ENCODE measurements at regions not wholly inside any gene's neighbourhood (a gene's known extent, or its start where the extent isn't known, plus 50 kb on each side); places are given as distances from the start of the nearest gene placed in this dataset.

- Histone ChIP-seq H3K4me1 (ENCODE audit: insufficient read depth, low read length) (peaks cover 21% of the 10 kb centered on the region), H3K4me3 (ENCODE audit: low read length) (no peak overlapping the region), H3K79me2 (ENCODE audit: low read length) (no peaks in the 10 kb centered on the region), H3K36me3 (ENCODE audit: low read depth, low read length) (no peaks in the 10 kb centered on the region), H3K9me2 (replicated peaks; ENCODE audit: low read length) (no peaks in the 10 kb centered on the region), H3K27me3 (ENCODE audit: low read length) (no peaks in the 10 kb centered on the region), H3K9ac (ENCODE audit: low read length) (no peak overlapping the region), H3F3A (ENCODE audit: low read length, unreplicated experiment) (no peaks in the 10 kb centered on the region), H3K9me3 (ENCODE audit: low read length) (no peaks in the 10 kb centered on the region), H2AFZ (ENCODE audit: low read length) (no peak overlapping the region), H4K20me1 (ENCODE audit: low read length) (no peaks in the 10 kb centered on the region), H3K4me2 (ENCODE audit: low read length) (no peak overlapping the region), H3K27ac (ENCODE audit: low read length) (no peak overlapping the region)
- ChIA-PET CTCF (no interaction called here), POLR2A (ENCODE audit: unreplicated experiment) (no interaction called here)
- no TSS peak for BruUV-seq (replicated peaks)
- TF ChIP-seq EZH2phosphoT487 (IDR thresholded peaks at IDR 0.05; ENCODE audit: borderline replicate concordance, low read length) (no peak), CTCF (conservative IDR thresholded peaks at IDR 0.05; ENCODE audit: low read depth, low read length) (no peak)
- DNase-seq (no peak), ATAC-seq (no peak)
- intact Hi-C loops (cut with micrococcal nuclease) = no loop called here
These were observed 700.7 kb downstream of the DIAPH3 start for GRCh38 chr13:59463023-59463422.

- Histone ChIP-seq H3K36me3 (ENCODE audit: low read depth, low read length) (no peaks in the 10 kb centered on the region), H3K9me3 (ENCODE audit: low read length) (no peaks in the 10 kb centered on the region), H3K27ac (ENCODE audit: low read length) (no peak overlapping the region), H3F3A (ENCODE audit: low read length, unreplicated experiment) (no peaks in the 10 kb centered on the region), H3K79me2 (ENCODE audit: low read length) (no peaks in the 10 kb centered on the region), H2AFZ (ENCODE audit: low read length) (no peak overlapping the region), H3K4me3 (ENCODE audit: low read length) (no peak overlapping the region), H3K9me2 (replicated peaks; ENCODE audit: low read length) (no peaks in the 10 kb centered on the region), H3K4me1 (ENCODE audit: insufficient read depth, low read length) (peaks cover 4% of the 10 kb centered on the region), H3K27me3 (ENCODE audit: low read length) (no peaks in the 10 kb centered on the region), H3K4me2 (ENCODE audit: low read length) (no peak overlapping the region), H3K9ac (ENCODE audit: low read length) (no peak overlapping the region), H4K20me1 (ENCODE audit: low read length) (no peaks in the 10 kb centered on the region)
- ATAC-seq = peak; percentile 48
- intact Hi-C loops (cut with micrococcal nuclease) = no loop called here
- ChIA-PET CTCF (no interaction called here), POLR2A (ENCODE audit: unreplicated experiment) (no interaction called here)
- no peak for TF ChIP-seq CTCF (conservative IDR thresholded peaks at IDR 0.05; ENCODE audit: low read depth, low read length)
- TF ChIP-seq EZH2phosphoT487 (IDR thresholded peaks at IDR 0.05; ENCODE audit: borderline replicate concordance, low read length) = no peak
- no peak for TF ChIP-seq EZH2 (IDR thresholded peaks at IDR 0.05; ENCODE audit: low read length, unreplicated experiment)
- peak; percentile 3 for DNase-seq
- BruUV-seq (replicated peaks) = no TSS peak
These were observed 698.8 kb downstream of the DIAPH3 start for GRCh38 chr13:59464926-59465325.

- no peaks in the 10 kb centered on the region for H3K9me2 ChIP-seq (replicated peaks; ENCODE audit: low read length)
- POLR2A ChIA-PET (ENCODE audit: unreplicated experiment) = no interaction called here
- H3K9ac ChIP-seq (ENCODE audit: low read length) = no peak overlapping the region
These were observed 695.3 kb downstream of the DIAPH3 start for GRCh38 chr13:59468396-59468795.

More at GRCh38 chr13:59468396-59468795, 695.3 kb downstream of the DIAPH3 start:
- H2AFZ ChIP-seq (ENCODE audit: low read length) = no peak overlapping the region
- no peaks in the 10 kb centered on the region for H3K79me2 ChIP-seq (ENCODE audit: low read length)
- no peak overlapping the region for H3K4me3 ChIP-seq (ENCODE audit: low read length)
- H4K20me1 ChIP-seq (ENCODE audit: low read length) = no peaks in the 10 kb centered on the region
- CTCF ChIA-PET = no interaction called here
- H3K4me1 ChIP-seq (ENCODE audit: insufficient read depth, low read length) = peaks cover 17% of the 10 kb centered on the region
- no peaks in the 10 kb centered on the region for H3K36me3 ChIP-seq (ENCODE audit: low read depth, low read length)
- no peak for DNase-seq
- H3K9me3 ChIP-seq (ENCODE audit: low read length) = no peaks in the 10 kb centered on the region
- no peak overlapping the region for H3K4me2 ChIP-seq (ENCODE audit: low read length)
- no peaks in the 10 kb centered on the region for H3K27me3 ChIP-seq (ENCODE audit: low read length)
- H3F3A ChIP-seq (ENCODE audit: low read length, unreplicated experiment) = no peaks in the 10 kb centered on the region
- no peak for ATAC-seq
- BruUV-seq (replicated peaks) = no TSS peak
- H3K27ac ChIP-seq (ENCODE audit: low read length) = no peak overlapping the region
- intact Hi-C loops (cut with micrococcal nuclease) = no loop called here
- TF ChIP-seq CTCF (conservative IDR thresholded peaks at IDR 0.05; ENCODE audit: low read depth, low read length) (no peak), EZH2phosphoT487 (IDR thresholded peaks at IDR 0.05; ENCODE audit: borderline replicate concordance, low read length) (no peak), EZH2 (IDR thresholded peaks at IDR 0.05; ENCODE audit: low read length, unreplicated experiment) (no peak)
